ENCODE measurements at regions not wholly inside any gene's neighbourhood (a gene's known extent, or its start where the extent isn't known, plus 50 kb on each side); places are given as distances from the start of the nearest gene placed in this dataset.

DNA sequence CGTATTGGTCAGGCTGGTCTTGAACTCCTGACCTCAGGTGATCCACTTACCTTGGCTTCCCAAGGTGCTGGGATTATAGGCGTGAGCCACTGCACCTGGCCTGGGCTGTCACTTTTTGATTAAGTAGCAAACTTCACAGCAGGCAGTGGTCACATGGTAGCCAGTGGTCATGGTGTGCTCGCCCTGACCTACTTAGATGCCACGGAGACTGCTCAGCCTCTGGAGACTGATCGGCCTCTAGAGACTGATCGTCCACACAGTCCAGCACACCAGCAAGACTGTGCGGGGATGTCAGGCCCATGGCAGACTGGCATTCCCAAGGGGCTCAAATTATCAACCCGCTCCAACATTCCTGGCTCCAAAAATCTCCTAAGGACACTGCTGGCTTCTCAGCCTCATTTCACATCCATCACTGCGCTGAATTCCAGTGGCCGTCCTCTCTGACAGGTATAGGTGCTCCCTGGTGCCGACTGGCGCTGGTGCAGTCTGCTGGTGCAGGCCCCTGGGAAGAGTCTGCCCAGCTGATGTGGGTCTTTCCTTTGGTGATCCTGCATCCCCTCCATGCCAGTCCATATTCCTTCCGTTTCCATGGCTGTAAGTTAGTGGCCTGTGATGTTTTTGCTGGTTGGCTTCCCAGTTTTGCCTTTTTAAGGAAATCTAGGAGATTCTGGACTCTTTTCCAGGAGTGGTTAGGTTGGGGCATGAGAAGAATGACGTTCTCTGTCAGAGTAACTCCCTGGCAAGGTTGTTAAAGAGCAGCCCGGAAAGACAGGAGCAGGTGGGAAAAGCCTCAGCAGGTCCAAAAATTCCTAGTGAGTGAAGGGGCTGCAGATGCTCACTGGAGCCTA lies 374.5 kb upstream of the HS6ST1 start:
- no peak for TF ChIP-seq CTCF (IDR thresholded peaks at IDR 0.05; ENCODE audit: low read length)
- TF ChIP-seq EZH2 (optimal IDR thresholded peaks at IDR 0.05; ENCODE audit: low read depth, low read length) = no peak
- TF ChIP-seq EZH2phosphoT487 (IDR thresholded peaks at IDR 0.05; ENCODE audit: low read length) = no peak
